IPS-18a (cell line): ENCODE measurements at regions not wholly inside any gene's neighbourhood (a gene's known extent, or its start where the extent isn't known, plus 50 kb on each side); places are given as distances from the start of the nearest gene placed in this dataset.
"Not testable (repeated sequence)": the region's sequence is repeated elsewhere in the genome, so short reads cannot be mapped to it uniquely, and the experiment has no call there.

Source experiments
- H3K27ac ChIP-seq: one replicate; pipeline ENCODE4 v1.5.1; 2013; ENCODE audit warnings: low read length
- H3K27me3 ChIP-seq: one replicate; pipeline ENCODE4 v1.6.1; 2013; ENCODE audit warnings: mild to moderate bottlenecking, low read length; ENCODE audit not compliant: control insufficient read depth, insufficient read depth
- H3K36me3 ChIP-seq: one replicate; pipeline ENCODE4 v1.6.1; 2013; ENCODE audit warnings: low read depth, low read length; ENCODE audit not compliant: control insufficient read depth
- H3K4me1 ChIP-seq: one replicate; pipeline ENCODE4 v1.6.1; 2013; ENCODE audit warnings: low read depth, low read length; ENCODE audit not compliant: control insufficient read depth
- H3K4me3 ChIP-seq: one replicate; pipeline ENCODE4 v1.5.1; 2013; ENCODE audit warnings: low read length
- H3K9ac ChIP-seq: one replicate; pipeline ENCODE4 v1.6.1; 2013; ENCODE audit warnings: mild to moderate bottlenecking, low read length, moderate library complexity
- H3K9me3 ChIP-seq: one replicate; pipeline ENCODE4 v1.6.1; 2013; ENCODE audit warnings: low read depth, low read length; ENCODE audit not compliant: control insufficient read depth

DNA sequence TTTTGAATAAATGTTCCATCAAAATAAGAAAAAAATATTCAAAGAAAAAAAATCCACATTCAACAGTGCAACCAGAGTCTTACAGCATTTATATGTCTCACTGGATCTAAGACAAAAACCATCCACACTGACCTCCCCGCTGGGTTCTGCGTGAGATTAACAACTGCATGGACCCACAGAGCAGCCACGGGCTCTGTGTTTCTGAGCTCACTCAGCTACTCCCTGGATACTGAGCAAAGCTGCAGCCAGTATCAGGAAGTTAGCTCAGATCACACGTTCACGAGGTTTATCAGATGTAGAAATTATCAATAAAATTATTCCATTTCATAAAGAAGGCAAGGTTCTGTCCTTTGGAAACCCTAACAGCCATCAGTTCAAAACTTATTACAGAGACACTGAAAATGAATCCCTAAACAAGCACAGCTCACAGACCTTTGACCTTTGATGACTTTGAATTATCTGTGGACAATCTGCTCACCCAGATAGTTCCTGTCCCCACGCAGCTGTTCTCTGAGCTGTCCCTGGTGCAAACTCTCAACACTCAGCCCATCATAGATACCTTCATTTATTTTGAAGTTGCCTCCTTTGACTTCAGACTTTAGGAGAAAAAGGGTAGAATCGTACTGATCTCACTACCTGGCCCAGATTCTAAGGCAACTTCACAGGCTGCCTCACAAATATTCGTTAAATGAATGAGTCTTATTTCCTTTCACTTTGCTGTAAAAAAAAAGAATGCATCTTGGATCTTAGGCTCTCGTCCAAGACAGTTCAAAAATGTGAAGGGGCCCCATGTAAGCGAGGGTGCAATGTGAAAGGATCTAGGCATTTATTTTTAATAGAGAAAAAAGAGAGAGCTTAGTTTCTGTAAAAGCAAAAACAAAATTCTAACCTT is 67.7 kb upstream of the SVIL start:
- Histone ChIP-seq H3K4me3 (no peak overlapping the region), H3K27ac (no peak overlapping the region), H3K9me3 (no peaks in the 10 kb centered on the region), H3K9ac (no peak overlapping the region), H3K4me1 (peaks cover 7% of the 10 kb centered on the region), H3K36me3 (no peaks in the 10 kb centered on the region), H3K27me3 (no peaks in the 10 kb centered on the region)

DNA sequence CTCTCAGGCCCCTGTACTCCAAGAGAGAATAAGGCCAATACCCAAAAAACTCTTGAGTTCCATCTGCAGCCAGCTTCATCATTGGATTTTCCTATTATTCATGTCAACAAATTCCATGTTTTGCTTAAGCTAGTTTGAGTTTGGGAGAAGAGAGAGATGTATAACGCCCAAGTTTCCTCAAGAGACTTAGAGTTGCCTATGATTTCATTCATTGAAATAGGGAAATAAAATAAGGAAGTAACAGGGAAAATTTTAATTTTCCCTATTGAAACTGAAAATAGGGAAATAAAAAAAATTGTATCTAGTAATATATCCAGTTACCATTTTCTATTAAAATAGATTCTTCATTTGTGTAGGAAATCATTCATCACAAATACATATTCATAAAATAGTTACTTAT is 66.5 kb upstream of the SVIL start:
- peaks cover 7% of the 10 kb centered on the region for H3K4me1 ChIP-seq
- no peaks in the 10 kb centered on the region for H3K9me3 ChIP-seq
- H3K9ac ChIP-seq, result no peak overlapping the region
- H3K27ac ChIP-seq, result no peak overlapping the region
- no peak overlapping the region for H3K4me3 ChIP-seq
- no peaks in the 10 kb centered on the region for H3K27me3 ChIP-seq
- no peaks in the 10 kb centered on the region for H3K36me3 ChIP-seq

DNA sequence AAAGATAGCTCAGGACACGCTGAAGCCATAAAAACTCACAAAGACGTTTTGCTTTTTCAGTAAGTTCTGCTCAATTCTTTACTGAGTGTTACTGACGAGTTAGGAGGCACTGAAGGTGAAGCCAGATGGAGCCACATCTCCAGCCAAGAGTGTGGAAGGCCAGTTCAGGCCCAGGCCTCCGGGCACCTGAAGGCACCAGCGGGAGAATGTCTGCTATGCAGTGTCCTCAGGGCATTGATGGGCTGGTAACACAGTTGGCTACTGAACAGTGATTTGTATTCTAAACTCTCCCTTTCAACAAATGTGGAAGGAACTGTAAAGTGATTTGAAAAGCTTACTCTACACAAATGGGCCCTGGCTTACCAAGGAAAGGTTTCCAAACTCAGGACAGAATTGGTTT is 64.8 kb upstream of the SVIL start:
- Histone ChIP-seq H3K9me3 (no peaks in the 10 kb centered on the region), H3K4me1 (peaks cover 7% of the 10 kb centered on the region), H3K9ac (no peak overlapping the region), H3K27me3 (no peaks in the 10 kb centered on the region), H3K36me3 (no peaks in the 10 kb centered on the region), H3K27ac (no peak overlapping the region), H3K4me3 (no peak overlapping the region)

DNA sequence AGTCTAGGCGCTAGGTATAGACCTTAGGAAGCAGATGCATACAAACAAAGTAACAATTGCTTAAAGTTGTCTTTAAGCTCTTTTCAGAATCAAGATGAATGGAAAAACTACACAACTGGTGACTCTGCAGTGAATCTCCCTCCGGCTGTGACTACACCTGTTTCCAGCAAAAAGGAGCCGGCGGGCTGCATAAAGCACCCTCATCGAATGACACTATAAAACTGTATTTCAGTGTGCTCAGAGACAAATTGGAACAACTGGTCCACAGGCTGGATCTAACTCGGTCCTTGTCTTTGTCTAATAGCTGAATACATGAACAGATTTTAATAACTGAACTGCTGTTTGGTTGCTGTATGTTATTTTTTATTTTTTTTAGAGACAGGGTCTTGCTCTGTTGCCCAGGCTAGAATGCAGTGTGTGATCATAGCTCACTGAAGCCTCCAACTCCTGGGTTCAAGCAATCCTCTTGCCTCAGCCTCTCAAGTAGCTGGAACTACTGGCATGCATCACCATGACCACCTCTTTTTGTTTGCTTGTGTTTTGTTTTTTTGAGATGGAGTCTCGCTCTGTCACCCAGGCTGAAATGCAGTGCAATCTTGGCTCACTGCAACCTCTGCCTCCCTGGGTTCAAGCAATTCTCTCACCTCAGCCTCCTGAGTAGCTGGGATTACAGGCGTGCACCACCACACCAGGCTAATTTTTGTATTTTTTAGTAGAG is 64.2 kb upstream of the SVIL start:
- Histone ChIP-seq H3K27ac (no peak overlapping the region), H3K27me3 (no peaks in the 10 kb centered on the region), H3K9ac (no peak overlapping the region), H3K4me1 (peaks cover 7% of the 10 kb centered on the region), H3K4me3 (no peak overlapping the region), H3K36me3 (no peaks in the 10 kb centered on the region), H3K9me3 (no peaks in the 10 kb centered on the region)

DNA sequence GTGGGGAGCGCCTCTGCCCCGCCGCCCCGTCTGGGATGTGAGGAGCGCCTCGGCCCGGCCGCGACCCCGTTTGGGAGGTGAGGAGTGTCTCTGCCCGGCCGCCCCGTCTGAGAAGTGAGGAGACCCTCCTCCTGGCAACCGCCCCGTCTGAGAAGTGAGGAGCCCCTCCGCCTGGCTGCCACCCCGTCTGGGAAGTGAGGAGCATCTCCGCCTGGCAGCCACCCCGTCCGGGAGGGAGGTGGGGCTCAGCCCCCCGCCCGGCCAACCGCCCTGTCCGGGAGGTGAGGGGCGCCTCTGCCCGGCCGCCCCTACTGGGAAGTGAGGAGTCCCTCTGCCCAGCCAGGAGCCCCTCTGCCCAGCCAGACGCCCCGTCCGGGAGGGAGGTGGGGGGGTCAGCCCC is 61.8 kb upstream of the SVIL start:
- H3K9ac ChIP-seq, H3K4me3 ChIP-seq, H3K27ac ChIP-seq, H3K9me3 ChIP-seq, H3K36me3 ChIP-seq, H3K27me3 ChIP-seq: not testable (repeated sequence)
- H3K4me1 ChIP-seq, result peaks cover 12% of the 10 kb centered on the region

DNA sequence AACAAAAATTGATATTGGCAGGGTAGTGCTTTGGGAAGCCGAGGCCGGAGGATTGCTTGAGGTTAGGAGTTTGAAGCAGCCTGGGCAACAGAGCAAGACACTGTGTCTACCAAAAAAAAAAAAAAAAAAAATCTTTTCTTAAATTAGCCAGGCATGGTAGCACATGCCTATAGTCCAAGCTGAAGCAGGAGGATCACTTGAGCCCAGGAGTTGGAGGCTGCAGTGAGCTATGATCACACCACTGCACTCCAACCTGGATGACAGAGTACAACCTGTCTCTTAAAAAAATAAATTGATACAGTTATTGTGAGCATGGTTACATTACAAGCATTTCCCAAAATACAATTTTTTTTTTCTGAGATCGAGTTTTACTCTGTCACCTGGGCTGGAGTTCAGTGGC is 59.4 kb upstream of the SVIL start:
- H3K4me3 ChIP-seq, result no peak overlapping the region
- no peak overlapping the region for H3K9ac ChIP-seq
- no peaks in the 10 kb centered on the region for H3K27me3 ChIP-seq
- no peaks in the 10 kb centered on the region for H3K36me3 ChIP-seq
- H3K4me1 ChIP-seq, result peaks cover 14% of the 10 kb centered on the region
- H3K27ac ChIP-seq, result no peak overlapping the region
- no peaks in the 10 kb centered on the region for H3K9me3 ChIP-seq

DNA sequence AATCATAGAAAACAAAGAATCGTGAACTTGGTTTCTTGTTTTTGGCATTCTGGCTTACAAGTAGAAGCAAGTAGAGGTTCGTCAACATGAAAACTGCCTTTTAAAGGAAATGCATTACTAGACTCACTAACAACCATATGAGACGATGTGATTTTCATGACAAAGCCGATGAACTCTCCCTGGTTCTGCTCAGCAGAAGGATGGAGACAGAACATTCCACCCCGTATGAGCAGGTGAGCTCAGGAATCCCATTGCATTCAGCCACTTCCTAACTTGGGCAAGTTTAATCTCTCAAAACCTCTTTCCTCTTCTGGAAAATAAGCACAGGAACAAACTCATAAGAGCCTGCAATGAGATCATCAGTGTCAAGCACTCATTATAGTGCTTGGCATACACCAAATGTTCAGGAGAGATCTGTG is 57.4 kb upstream of the SVIL start:
- H3K36me3 ChIP-seq, result no peaks in the 10 kb centered on the region
- H3K9me3 ChIP-seq, result no peaks in the 10 kb centered on the region
- peak overlapping the region; percentile 1 for H3K27ac ChIP-seq
- peaks cover 28% of the 10 kb centered on the region for H3K4me1 ChIP-seq
- no peak overlapping the region for H3K4me3 ChIP-seq
- no peaks in the 10 kb centered on the region for H3K27me3 ChIP-seq
- no peak overlapping the region for H3K9ac ChIP-seq

DNA sequence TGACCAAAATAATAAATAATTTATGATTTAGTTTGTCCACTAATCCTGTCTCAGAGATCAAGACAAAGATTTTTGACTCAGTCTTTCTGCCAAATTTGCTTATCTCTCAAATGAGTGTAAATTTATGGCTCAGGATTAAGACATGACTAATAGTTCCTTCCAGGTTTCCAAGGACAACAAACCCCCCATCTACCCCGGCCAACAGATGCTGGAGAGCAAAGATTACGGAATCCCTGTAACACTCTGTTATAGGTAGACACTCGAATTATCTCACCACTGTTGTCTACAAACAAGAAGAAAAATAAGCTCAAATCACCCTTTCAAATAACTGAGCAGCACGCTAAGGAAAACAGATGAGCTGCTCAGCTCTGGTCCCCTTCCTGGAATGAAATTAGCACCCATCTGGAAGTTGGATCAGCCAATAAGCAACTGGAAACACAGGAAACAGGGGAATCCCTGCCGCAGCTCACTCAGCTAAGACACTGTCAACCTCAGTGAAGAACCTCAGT is 56.8 kb upstream of the SVIL start:
- H3K27ac ChIP-seq, result peak overlapping the region; percentile 1
- H3K9me3 ChIP-seq, result no peaks in the 10 kb centered on the region
- H3K4me1 ChIP-seq, result peaks cover 34% of the 10 kb centered on the region
- H3K27me3 ChIP-seq, result no peaks in the 10 kb centered on the region
- no peaks in the 10 kb centered on the region for H3K36me3 ChIP-seq
- H3K4me3 ChIP-seq, result no peak overlapping the region
- no peak overlapping the region for H3K9ac ChIP-seq

DNA sequence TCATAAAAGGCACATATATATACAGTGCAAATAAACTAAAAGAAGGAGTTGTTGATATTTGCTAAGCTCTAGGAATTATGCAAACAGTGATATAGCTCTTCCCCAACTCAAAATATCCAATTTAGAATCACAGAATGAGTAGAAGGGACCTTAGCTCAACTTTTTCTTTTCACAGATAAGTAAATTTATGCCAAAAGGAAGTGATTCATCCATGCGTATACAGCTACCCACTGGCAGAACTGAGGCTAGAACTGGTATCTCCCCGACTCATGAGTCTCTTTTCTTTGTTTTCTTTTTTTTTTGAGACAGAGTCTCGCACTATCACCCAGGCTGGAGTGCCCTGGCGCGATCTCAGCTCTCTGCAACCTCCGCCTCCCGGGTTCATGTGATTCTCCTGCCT is 54.2 kb upstream of the SVIL start:
- no peaks in the 10 kb centered on the region for H3K36me3 ChIP-seq
- peaks cover 38% of the 10 kb centered on the region for H3K4me1 ChIP-seq
- no peak overlapping the region for H3K9ac ChIP-seq
- no peaks in the 10 kb centered on the region for H3K9me3 ChIP-seq
- no peaks in the 10 kb centered on the region for H3K27me3 ChIP-seq
- no peak overlapping the region for H3K4me3 ChIP-seq
- no peak overlapping the region for H3K27ac ChIP-seq

DNA sequence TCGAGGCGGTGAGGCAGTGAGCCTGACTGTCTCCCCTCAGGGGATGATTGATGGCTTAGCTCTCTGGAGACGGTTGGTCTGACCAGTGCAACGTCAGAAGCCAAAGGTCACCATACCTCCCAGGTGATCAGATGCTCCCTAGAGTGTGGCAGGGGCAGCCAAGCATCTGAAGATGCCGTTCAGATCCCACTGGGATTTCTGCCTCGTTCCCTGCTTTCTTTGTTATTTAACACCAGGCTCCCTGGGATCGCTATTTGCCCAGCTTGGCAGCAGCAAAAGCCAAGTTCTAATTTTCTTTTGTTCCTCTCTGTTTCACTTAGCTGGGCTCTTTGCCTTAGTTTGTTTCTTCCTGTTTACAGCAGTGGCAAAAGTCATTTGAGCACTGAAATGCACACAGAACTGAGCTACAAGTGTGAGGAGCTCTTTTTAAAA is 53.5 kb upstream of the SVIL start:
- no peak overlapping the region for H3K4me3 ChIP-seq
- H3K27ac ChIP-seq, result no peak overlapping the region
- H3K9ac ChIP-seq, result no peak overlapping the region

DNA sequence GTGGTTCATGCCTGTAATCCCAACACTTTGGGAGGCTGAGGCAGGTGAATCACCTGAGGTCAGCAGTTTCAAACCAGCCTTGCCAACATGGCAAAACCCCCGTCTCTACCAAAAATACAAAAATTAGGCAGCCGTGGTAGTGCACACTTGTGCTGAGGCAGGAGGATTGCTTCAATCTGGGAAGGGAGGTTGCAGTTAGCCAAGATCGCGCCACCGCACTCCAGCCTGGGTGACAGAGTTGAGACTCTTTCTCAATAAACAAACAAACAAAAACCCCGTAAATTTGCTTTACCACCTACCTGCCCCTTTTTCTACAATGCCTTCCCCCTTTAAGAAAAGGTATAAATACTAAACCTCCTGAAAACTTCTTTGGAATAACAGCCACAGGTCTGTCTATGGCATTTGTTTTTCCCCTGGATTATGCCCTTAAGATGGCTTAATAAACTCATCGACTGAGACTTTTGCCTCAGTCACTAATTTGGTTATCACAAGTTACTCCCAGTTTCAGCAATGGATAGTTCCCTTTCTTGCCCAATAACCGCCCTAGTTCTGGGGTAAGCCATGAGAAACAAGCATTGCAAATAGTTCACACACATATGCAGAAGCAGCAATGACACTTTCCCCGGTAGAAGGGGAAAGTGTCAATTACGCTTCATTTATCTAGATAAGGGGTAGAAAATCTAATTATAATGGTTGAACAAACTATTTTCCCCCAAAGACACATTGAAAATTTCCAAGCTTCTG is 52.8 kb upstream of the SVIL start:
- Histone ChIP-seq H3K27ac (peak overlapping the region; percentile 19), H3K9ac (no peak overlapping the region), H3K4me1 (peaks cover 34% of the 10 kb centered on the region), H3K9me3 (no peaks in the 10 kb centered on the region), H3K36me3 (no peaks in the 10 kb centered on the region), H3K4me3 (no peak overlapping the region), H3K27me3 (no peaks in the 10 kb centered on the region)

More for the DNA sequence above, 53.5 kb upstream of the SVIL start:
- Histone ChIP-seq H3K36me3 (no peaks in the 10 kb centered on the region), H3K4me1 (peaks cover 37% of the 10 kb centered on the region), H3K27me3 (no peaks in the 10 kb centered on the region), H3K9me3 (no peaks in the 10 kb centered on the region)
